ENCODE measurements at regions not wholly inside any gene's neighbourhood (a gene's known extent, or its start where the extent isn't known, plus 50 kb on each side); places are given as distances from the start of the nearest gene placed in this dataset.

DNA sequence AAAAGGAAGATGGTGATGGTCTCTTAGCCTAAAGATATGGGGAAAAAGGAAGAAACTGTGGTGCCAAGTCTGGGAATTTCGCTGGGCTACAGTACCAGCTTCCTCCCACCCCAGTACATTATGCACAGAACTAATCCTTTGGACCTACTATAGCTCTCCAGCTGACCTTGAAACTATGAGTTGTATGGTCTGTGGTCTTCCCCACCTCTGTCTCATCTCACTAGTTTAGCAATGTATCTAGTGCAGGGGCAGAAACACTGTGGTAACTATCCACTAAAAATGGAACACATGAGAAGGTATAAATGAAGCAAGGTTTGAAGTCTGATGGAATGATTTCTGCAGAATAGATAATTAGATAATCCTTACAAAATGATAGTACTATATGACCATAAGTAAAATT, 190.4 kb upstream of the CCDC150 start:
- Histone ChIP-seq H3K36me3 (replicated peaks in 1 of 2; ENCODE audit: insufficient read depth in 1 of 2, low read depth in 2 of 2) (no peaks in the 10 kb centered on the region), H3K9me3 (no peaks in the 10 kb centered on the region), H3K4me1 (no peaks in the 10 kb centered on the region), H3K4me3 (no peak overlapping the region), H3K27me3 (no peaks in the 10 kb centered on the region), H3K27ac (no peak overlapping the region)
- intact Hi-C loops (cut with DNase I) = no loop called here
- DNase-seq = no peak
- ATAC-seq = no peak
- TF ChIP-seq, protein P1, sequence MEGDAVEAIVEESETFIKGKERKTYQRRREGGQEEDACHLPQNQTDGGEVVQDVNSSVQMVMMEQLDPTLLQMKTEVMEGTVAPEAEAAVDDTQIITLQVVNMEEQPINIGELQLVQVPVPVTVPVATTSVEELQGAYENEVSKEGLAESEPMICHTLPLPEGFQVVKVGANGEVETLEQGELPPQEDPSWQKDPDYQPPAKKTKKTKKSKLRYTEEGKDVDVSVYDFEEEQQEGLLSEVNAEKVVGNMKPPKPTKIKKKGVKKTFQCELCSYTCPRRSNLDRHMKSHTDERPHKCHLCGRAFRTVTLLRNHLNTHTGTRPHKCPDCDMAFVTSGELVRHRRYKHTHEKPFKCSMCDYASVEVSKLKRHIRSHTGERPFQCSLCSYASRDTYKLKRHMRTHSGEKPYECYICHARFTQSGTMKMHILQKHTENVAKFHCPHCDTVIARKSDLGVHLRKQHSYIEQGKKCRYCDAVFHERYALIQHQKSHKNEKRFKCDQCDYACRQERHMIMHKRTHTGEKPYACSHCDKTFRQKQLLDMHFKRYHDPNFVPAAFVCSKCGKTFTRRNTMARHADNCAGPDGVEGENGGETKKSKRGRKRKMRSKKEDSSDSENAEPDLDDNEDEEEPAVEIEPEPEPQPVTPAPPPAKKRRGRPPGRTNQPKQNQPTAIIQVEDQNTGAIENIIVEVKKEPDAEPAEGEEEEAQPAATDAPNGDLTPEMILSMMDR (IDR thresholded peaks at IDR 0.05) = no peak
- no peak for TF ChIP-seq POLR2A (IDR thresholded peaks at IDR 0.05)
- 60 to 81% methylated on average over 1 of the region's 1 CpG for WGBS, 2 donors

DNA sequence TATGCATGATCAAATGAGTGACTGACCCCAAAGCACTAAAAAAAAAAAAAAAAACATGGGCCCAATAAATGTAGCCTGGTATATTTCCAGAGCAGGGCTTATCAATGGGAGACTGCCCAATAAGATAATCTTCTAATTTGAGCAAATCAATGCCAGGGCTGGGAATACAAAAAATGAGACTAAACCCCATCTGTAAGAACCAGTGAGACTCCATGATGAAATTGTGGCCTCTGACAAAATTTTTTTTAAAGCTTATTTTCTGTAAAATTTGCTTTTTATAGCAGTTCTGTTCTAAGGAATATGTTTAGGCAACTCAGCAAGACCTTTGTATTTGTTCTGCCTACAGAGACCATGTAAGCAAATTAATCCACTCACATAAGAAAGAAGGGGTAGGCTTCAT, 186.8 kb upstream of the CCDC150 start:
- no peaks in the 10 kb centered on the region for H3K9me3 ChIP-seq
- no peak overlapping the region for H3K4me3 ChIP-seq
- DNase-seq (no peak), ATAC-seq (no peak)
- H3K4me1 ChIP-seq = no peaks in the 10 kb centered on the region
- intact Hi-C loops (cut with DNase I) = no loop called here
- H3K27me3 ChIP-seq = no peaks in the 10 kb centered on the region
- H3K27ac ChIP-seq = no peak overlapping the region
- no peaks in the 10 kb centered on the region for H3K36me3 ChIP-seq (replicated peaks in 1 of 2; ENCODE audit: insufficient read depth in 1 of 2, low read depth in 2 of 2)
- TF ChIP-seq, protein P1 (IDR thresholded peaks at IDR 0.05) = no peak
- TF ChIP-seq POLR2A (IDR thresholded peaks at IDR 0.05) = no peak

DNA sequence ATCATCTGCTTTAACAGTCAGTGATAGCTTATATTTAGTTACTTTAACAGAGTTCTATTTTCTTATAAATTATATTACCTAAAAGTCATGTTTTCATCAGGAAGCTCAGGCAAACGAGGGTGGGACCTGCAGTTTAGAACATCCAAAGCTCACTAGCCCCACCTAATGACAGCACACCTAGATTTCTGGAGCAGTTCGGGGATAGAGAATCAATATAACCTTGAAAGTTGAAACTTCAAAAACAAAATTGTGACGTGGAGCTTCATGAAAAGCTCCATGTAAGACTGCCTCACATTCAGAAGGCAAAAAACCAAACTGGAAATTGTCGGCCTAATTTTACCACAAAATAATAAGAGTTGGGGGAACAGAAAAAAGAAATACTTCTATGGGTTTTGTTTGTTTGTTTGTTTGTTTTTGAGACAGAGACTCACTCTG, 185.9 kb upstream of the CCDC150 start:
- Histone ChIP-seq H3K36me3 (replicated peaks in 1 of 2; ENCODE audit: insufficient read depth in 1 of 2, low read depth in 2 of 2) (no peaks in the 10 kb centered on the region), H3K4me3 (no peak overlapping the region), H3K27ac (no peak overlapping the region), H3K27me3 (no peaks in the 10 kb centered on the region), H3K9me3 (no peaks in the 10 kb centered on the region), H3K4me1 (no peaks in the 10 kb centered on the region)
- WGBS, 2 donors = 1% methylated on average over 4 of the region's 4 CpGs
- DNase-seq (peak; percentile 15 to 38 (median 24)), ATAC-seq (no peak)
- TF ChIP-seq POLR2A (IDR thresholded peaks at IDR 0.05) = no peak
- TF ChIP-seq, protein P1 (IDR thresholded peaks at IDR 0.05) = peak in 6 of 7 experiments; percentile 23 to 43 (median 39)
- intact Hi-C loops (cut with DNase I) = no loop called here

DNA sequence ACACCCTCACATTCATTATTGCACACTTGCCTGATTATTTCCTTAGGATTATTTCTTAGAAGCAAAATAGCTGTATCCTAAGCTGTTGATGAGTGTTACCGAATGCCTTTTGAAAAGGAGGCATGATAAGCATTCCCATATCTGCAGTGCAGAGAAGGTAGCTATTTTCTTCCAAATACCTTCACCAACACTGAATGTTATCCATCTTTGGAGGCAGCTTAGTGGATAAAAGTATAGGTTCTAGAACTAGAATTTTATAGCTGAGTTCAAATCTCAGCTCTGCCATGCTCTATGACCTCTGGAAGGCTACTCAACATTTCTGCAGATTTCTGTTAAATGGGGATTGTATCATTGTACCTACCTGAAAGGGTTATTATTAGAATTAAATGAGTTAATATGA, 185.0 kb upstream of the CCDC150 start:
- Histone ChIP-seq H3K27ac (no peak overlapping the region), H3K9me3 (no peaks in the 10 kb centered on the region), H3K36me3 (replicated peaks in 1 of 2; ENCODE audit: insufficient read depth in 1 of 2, low read depth in 2 of 2) (no peaks in the 10 kb centered on the region), H3K4me3 (no peak overlapping the region), H3K4me1 (no peaks in the 10 kb centered on the region), H3K27me3 (no peaks in the 10 kb centered on the region)
- DNase-seq = no peak
- intact Hi-C loops (cut with DNase I) = no loop called here
- WGBS, 2 donors = 89 to 94% methylated on average over 1 of the region's 1 CpG
- TF ChIP-seq, protein P1 (IDR thresholded peaks at IDR 0.05) = no peak
- TF ChIP-seq POLR2A (IDR thresholded peaks at IDR 0.05) = no peak
- ATAC-seq = no peak

DNA sequence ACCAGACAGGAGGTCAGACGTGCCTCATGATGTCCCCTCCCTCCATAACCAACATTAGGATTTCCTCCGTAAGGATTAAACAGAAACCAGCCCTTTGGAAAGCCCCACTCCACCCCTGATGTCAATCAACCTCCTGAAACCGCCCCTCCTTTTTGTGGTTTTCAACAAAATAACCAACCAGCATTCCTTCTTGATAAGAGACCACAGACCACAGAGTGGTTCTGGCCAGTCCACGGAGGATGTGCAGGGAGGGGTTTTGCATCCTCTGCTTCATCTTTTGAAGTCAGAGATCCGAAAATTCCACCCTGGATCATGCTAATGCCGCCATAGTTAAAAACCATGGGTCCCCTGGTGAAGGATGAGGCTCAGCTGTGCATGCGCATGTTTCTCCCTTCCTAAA, 180.0 kb upstream of the CCDC150 start:
- 25 to 47% methylated on average over 7 of the region's 7 CpGs for WGBS, 2 donors
- H3K27ac ChIP-seq = no peak overlapping the region
- TF ChIP-seq, protein P1 (IDR thresholded peaks at IDR 0.05) = no peak
- no peak for TF ChIP-seq POLR2A (IDR thresholded peaks at IDR 0.05)
- DNase-seq (no peak), ATAC-seq (no peak)
- no peak overlapping the region for H3K4me3 ChIP-seq
- no peaks in the 10 kb centered on the region for H3K9me3 ChIP-seq
- H3K4me1 ChIP-seq = no peaks in the 10 kb centered on the region
- no peaks in the 10 kb centered on the region for H3K36me3 ChIP-seq (replicated peaks in 1 of 2; ENCODE audit: insufficient read depth in 1 of 2, low read depth in 2 of 2)
- no peaks in the 10 kb centered on the region for H3K27me3 ChIP-seq
- intact Hi-C loops (cut with DNase I) = no loop called here
